Uterus (tissue), 2 donors: ENCODE measurements at regions not wholly inside any gene's neighbourhood (a gene's known extent, or its start where the extent isn't known, plus 50 kb on each side); places are given as distances from the start of the nearest gene placed in this dataset.

Source experiments
- CTCF ChIP-seq, 4 experiments: fragments of 200-600 bp in 2 of 4; fragments of 450-650 bp in 2 of 4; sonication (generic) in 2 of 4; IDR thresholded peaks; one replicate each; pipeline ENCODE4 v1.5.1; 2016 to 2019; ENCODE audit warnings: antibody characterized with exemption in 4 of 4, mild to moderate bottlenecking in 2 of 4, moderate library complexity in 1 of 4
- POLR2A ChIP-seq, 2 donors: fragments of 450-650 bp; IDR thresholded peaks; one replicate each; pipeline ENCODE4 v1.6.1; 2016; ENCODE audit warnings: antibody characterized with exemption in 2 of 2, mild to moderate bottlenecking in 1 of 2, moderate library complexity in 1 of 2

- TF ChIP-seq POLR2A (IDR thresholded peaks at IDR 0.05): no peak
- no peak for TF ChIP-seq CTCF (IDR thresholded peaks at IDR 0.05)
Measured at GRCh38 chr3:30155755-30156154, 450.6 kb upstream of the TGFBR2 start.
